GM19351 (cell line): ENCODE measurements at regions not wholly inside any gene's neighbourhood (a gene's known extent, or its start where the extent isn't known, plus 50 kb on each side); places are given as distances from the start of the nearest gene placed in this dataset.
"Not testable (repeated sequence)": the region's sequence is repeated elsewhere in the genome, so short reads cannot be mapped to it uniquely, and the experiment has no call there.

Experiments
- ATAC-seq: cut with Tn5 transposase; IDR thresholded peaks from one replicate; pipeline ENCODE4 v1.9.1; 2021; ENCODE audit warnings: mild to moderate bottlenecking, moderate library complexity; ENCODE audit not compliant: unreplicated experiment

- no peak for ATAC-seq
Measured at GRCh38 chr6:84635081-84635761, 129.2 kb downstream of the TBX18 start.

- ATAC-seq = no peak
Measured at GRCh38 chr6:84633771-84634170, 130.6 kb downstream of the TBX18 start.

- ATAC-seq = not testable (repeated sequence)
Measured at GRCh38 chr6:84626527-84626926, 137.9 kb downstream of the TBX18 start.

GRCh38 chr6:84625506-84625905, 138.9 kb downstream of the TBX18 start:
- no peak for ATAC-seq

GRCh38 chr6:84623956-84624680, 140.3 kb downstream of the TBX18 start:
- ATAC-seq = no peak

GRCh38 chr6:84618836-84619235, 145.6 kb downstream of the TBX18 start:
- no peak for ATAC-seq

- no peak for ATAC-seq
Measured at GRCh38 chr6:84618046-84618752, 146.2 kb downstream of the TBX18 start.

- no peak for ATAC-seq
Measured at GRCh38 chr6:84615987-84616386, 148.4 kb downstream of the TBX18 start.

GRCh38 chr6:84615113-84615850, 149.1 kb downstream of the TBX18 start:
- ATAC-seq = no peak

- no peak for ATAC-seq
Measured at GRCh38 chr6:84606860-84607259, 157.5 kb downstream of the TBX18 start.

- no peak for ATAC-seq
Measured at GRCh38 chr6:84605298-84605697, 159.1 kb downstream of the TBX18 start.

- no peak for ATAC-seq
Measured at GRCh38 chr6:84601366-84601765, 163.0 kb downstream of the TBX18 start.

- ATAC-seq = no peak
Measured at GRCh38 chr6:84599991-84600390, 164.4 kb downstream of the TBX18 start.

GRCh38 chr6:84597238-84597875, 167.0 kb downstream of the TBX18 start:
- no peak for ATAC-seq

- no peak for ATAC-seq
Measured at GRCh38 chr6:84596488-84596887, 167.9 kb downstream of the TBX18 start.

GRCh38 chr6:84588697-84589080, 175.7 kb downstream of the TBX18 start:
- no peak for ATAC-seq

GRCh38 chr6:84587994-84588696, 176.3 kb downstream of the TBX18 start:
- ATAC-seq = not testable (repeated sequence)

GRCh38 chr6:84587202-84587940, 177.0 kb downstream of the TBX18 start:
- ATAC-seq = not testable (repeated sequence)

GRCh38 chr6:84583784-84584183, 180.6 kb downstream of the TBX18 start:
- no peak for ATAC-seq
